Nephron progenitor cell (in vitro differentiated cells): ENCODE measurements at regions not wholly inside any gene's neighbourhood (a gene's known extent, or its start where the extent isn't known, plus 50 kb on each side); places are given as distances from the start of the nearest gene placed in this dataset.
"Not testable (repeated sequence)": the region's sequence is repeated elsewhere in the genome, so short reads cannot be mapped to it uniquely, and the experiment has no call there.

Experiments used
- DNase-seq: peaks from one replicate; pipeline ENCODE4 v3.0.0; 2021
- H3K27ac Mint-ChIP-seq: 2 replicates; pipeline ENCODE4 v1.8.0; 2021; ENCODE audit warnings: mild to moderate bottlenecking, moderate library complexity, mixed read lengths
- H3K27me3 Mint-ChIP-seq: 2 replicates; pipeline ENCODE4 v1.8.0; 2021; ENCODE audit warnings: mild to moderate bottlenecking, low read depth, mixed read lengths; ENCODE audit not compliant: poor library complexity
- H3K36me3 Mint-ChIP-seq: 2 replicates; pipeline ENCODE4 v1.8.0; 2021; ENCODE audit warnings: low read depth, mixed read lengths
- H3K4me1 Mint-ChIP-seq: 2 replicates; pipeline ENCODE4 v1.8.0; 2021; ENCODE audit warnings: mixed read lengths
- H3K4me3 Mint-ChIP-seq: 2 replicates; pipeline ENCODE4 v1.8.0; 2021; ENCODE audit warnings: mild to moderate bottlenecking, moderate library complexity, mixed read lengths
- H3K9me3 Mint-ChIP-seq: 2 replicates; pipeline ENCODE4 v1.8.0; 2021; ENCODE audit warnings: mild to moderate bottlenecking, moderate library complexity, mixed read lengths
- TF ChIP-seq, protein P1 (sequence below): fragments of 200-600 bp; sonication (generic); IDR thresholded peaks from 2 replicates; pipeline ENCODE4 v1.5.0; 2021; ENCODE audit warnings: antibody characterized with exemption

DNA sequence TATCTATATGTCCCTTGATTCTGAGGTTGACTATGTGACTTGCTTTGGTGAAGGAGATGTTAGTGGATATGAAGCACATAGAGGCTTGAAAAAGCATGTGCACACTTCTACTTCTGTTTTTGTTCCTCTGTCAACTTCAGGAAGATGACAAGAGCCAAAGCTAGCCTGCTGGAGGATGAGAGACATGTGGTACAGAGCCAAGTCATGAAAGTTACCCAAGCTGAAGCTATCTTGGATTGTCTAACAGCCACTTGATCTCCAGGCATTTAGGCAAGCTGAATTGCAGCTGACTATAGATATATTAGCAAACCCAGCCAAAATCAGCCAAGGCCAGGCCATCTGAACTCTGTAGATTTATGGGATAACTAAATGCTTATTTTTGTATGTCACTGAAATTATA lies 70.8 kb upstream of the DYNLT3 start:
- Mint-ChIP-seq H3K4me1 (no peaks in the 10 kb centered on the region), H3K36me3 (peaks cover 20% of the 10 kb centered on the region), H3K27me3 (no peaks in the 10 kb centered on the region), H3K27ac (no peak overlapping the region), H3K9me3 (peaks cover 59% of the 10 kb centered on the region), H3K4me3 (no peak overlapping the region)
- TF ChIP-seq, protein P1, sequence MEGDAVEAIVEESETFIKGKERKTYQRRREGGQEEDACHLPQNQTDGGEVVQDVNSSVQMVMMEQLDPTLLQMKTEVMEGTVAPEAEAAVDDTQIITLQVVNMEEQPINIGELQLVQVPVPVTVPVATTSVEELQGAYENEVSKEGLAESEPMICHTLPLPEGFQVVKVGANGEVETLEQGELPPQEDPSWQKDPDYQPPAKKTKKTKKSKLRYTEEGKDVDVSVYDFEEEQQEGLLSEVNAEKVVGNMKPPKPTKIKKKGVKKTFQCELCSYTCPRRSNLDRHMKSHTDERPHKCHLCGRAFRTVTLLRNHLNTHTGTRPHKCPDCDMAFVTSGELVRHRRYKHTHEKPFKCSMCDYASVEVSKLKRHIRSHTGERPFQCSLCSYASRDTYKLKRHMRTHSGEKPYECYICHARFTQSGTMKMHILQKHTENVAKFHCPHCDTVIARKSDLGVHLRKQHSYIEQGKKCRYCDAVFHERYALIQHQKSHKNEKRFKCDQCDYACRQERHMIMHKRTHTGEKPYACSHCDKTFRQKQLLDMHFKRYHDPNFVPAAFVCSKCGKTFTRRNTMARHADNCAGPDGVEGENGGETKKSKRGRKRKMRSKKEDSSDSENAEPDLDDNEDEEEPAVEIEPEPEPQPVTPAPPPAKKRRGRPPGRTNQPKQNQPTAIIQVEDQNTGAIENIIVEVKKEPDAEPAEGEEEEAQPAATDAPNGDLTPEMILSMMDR = no peak
- DNase-seq = no peak

DNA sequence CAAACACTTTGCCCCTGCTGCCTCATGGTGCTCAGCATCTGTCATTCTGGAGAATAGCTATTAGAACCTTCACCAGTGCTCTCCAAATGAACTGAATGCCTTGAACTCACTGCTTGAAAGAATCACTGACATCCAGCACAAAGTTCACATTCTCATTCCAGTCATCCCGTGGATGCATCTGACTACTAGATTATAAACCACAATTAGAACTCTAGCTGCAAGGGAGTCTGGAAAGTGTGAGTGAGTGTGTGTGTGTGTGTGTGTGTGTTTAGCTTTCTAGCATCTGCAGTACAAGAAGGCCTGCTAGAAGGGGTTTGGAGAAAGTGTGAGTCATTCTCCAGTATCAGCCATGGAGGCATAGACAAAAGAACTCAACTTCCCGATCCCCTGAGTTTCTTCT lies 71.3 kb upstream of the DYNLT3 start:
- DNase-seq = no peak
- no peak overlapping the region for H3K27ac Mint-ChIP-seq
- peaks cover 58% of the 10 kb centered on the region for H3K9me3 Mint-ChIP-seq
- no peaks in the 10 kb centered on the region for H3K27me3 Mint-ChIP-seq
- TF ChIP-seq, protein P1 = no peak
- no peaks in the 10 kb centered on the region for H3K4me1 Mint-ChIP-seq
- peaks cover 20% of the 10 kb centered on the region for H3K36me3 Mint-ChIP-seq
- H3K4me3 Mint-ChIP-seq = no peak overlapping the region

DNA sequence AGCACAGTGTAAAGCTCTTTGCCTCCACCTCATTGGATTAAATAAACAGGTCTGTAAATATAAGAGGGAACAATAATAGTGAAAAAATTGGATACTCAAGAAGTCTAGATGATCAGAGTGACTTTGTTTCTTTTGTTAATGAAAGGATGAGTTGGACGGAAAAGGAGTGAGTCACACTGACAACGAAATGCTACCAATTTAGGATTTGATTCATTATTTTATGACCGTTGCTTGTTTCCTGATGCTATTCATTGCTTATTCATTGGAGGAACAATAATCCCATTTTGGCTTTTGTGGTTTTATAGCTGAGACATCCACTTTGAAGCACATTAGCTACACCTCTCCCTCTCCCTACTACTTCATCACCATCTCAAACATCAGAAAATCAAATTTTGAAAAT lies 74.4 kb upstream of the DYNLT3 start:
- TF ChIP-seq, protein P1 = no peak
- no peak for DNase-seq
- H3K4me1 Mint-ChIP-seq = no peaks in the 10 kb centered on the region
- no peak overlapping the region for H3K27ac Mint-ChIP-seq
- H3K9me3 Mint-ChIP-seq = peaks cover 59% of the 10 kb centered on the region
- no peak overlapping the region for H3K4me3 Mint-ChIP-seq
- H3K36me3 Mint-ChIP-seq = peaks cover 20% of the 10 kb centered on the region
- no peaks in the 10 kb centered on the region for H3K27me3 Mint-ChIP-seq

DNA sequence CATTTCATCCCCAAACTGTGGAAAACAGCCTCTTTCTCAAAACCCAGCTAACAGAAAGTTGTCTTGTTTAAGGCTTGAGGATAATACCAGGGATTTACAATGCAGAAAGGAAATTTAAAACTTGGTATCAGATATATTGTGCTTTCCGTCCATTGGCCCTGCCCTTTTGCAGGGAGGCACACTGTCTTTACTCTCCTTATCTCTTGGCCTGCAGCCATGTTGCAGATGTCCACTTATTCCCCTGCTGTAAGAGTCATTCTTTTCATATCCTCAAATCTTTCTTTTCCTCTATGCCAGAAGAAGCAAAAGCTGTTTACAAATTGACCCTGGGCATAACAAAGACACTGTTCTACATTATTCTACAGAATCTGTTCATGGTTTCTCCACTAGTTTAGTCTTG lies 75.6 kb upstream of the DYNLT3 start:
- H3K4me3 Mint-ChIP-seq = no peak overlapping the region
- peaks cover 57% of the 10 kb centered on the region for H3K9me3 Mint-ChIP-seq
- H3K4me1 Mint-ChIP-seq = no peaks in the 10 kb centered on the region
- no peaks in the 10 kb centered on the region for H3K27me3 Mint-ChIP-seq
- H3K36me3 Mint-ChIP-seq = peaks cover 20% of the 10 kb centered on the region
- TF ChIP-seq, protein P1 = no peak
- no peak for DNase-seq
- no peak overlapping the region for H3K27ac Mint-ChIP-seq

DNA sequence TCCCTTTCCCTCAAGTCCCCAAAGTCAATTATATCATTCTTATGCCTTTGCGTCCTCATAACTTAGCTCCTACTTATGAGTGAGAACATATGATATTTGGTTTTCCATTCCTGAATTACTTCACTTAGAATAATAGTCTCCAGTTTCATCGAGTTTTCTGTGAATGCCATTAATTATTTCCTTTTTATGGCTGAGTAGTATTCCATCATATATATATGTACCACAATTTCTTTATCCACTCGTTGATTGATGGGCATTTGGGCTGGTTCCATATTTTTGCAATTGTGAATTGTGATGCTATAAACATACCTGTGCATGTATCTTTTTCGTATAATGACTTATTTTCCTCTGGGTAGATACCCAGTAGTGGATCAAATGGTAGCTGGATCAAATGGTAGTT lies 78.4 kb upstream of the DYNLT3 start:
- H3K27me3 Mint-ChIP-seq, H3K4me3 Mint-ChIP-seq, H3K36me3 Mint-ChIP-seq, H3K4me1 Mint-ChIP-seq, H3K27ac Mint-ChIP-seq, DNase-seq: not testable (repeated sequence)
- peaks cover 42% of the 10 kb centered on the region for H3K9me3 Mint-ChIP-seq

DNA sequence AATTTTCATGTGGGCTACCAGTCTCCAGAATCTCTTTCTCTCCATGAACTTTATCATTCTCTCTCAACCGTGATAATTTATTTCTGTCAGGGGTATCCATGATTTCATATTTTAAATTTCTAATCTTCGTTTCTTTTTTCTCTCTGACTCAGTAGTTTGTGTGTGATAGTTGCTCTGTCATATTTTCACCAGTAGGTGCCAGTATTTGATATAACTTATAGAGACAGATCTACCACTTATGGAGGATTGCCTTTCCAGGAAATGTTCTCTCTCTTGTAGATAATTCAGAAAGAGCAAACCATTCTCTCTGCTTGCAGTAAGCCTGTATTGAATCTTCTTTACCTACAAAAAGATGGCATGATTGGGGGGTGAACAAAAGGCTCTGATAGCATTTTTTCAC lies 79.3 kb upstream of the DYNLT3 start:
- Mint-ChIP-seq H3K4me3 (no peak overlapping the region), H3K9me3 (peaks cover 38% of the 10 kb centered on the region), H3K27ac (no peak overlapping the region), H3K36me3 (peaks cover 7% of the 10 kb centered on the region), H3K27me3 (peaks cover 4% of the 10 kb centered on the region), H3K4me1 (no peaks in the 10 kb centered on the region)
- DNase-seq = no peak
- TF ChIP-seq, protein P1 = peak; percentile 41
